Liver (tissue), 3 donors: ENCODE measurements at regions not wholly inside any gene's neighbourhood (a gene's known extent, or its start where the extent isn't known, plus 50 kb on each side); places are given as distances from the start of the nearest gene placed in this dataset.

ENCODE experiments used
- GABPA ChIP-seq, 2 donors: IDR thresholded peaks in 1 of 2; conservative IDR thresholded peaks in 1 of 2; 2 replicates each; pipeline ENCODE4 v1.6.1; 2016; ENCODE audit warnings: antibody characterized with exemption in 2 of 2, mild to moderate bottlenecking in 1 of 2, moderate library complexity in 1 of 2
- JUND ChIP-seq, 2 donors: IDR thresholded peaks; 2 replicates each; pipeline ENCODE4 v1.6.1; 2016; ENCODE audit warnings: antibody characterized with exemption in 2 of 2
- RAD21 ChIP-seq, 2 donors: IDR thresholded peaks; 2 replicates each; pipeline ENCODE4 v1.6.1; 2016; ENCODE audit warnings: antibody characterized with exemption in 2 of 2, mild to moderate bottlenecking in 2 of 2
- SP1 ChIP-seq: IDR thresholded peaks from 2 replicates; pipeline ENCODE4 v1.6.1; 2018; ENCODE audit warnings: antibody characterized with exemption, mild to moderate bottlenecking
- TAF1 ChIP-seq: conservative IDR thresholded peaks from 2 replicates; pipeline ENCODE4 v1.6.1; 2016; ENCODE audit warnings: antibody characterized with exemption, mild to moderate bottlenecking
- TF ChIP-seq, protein P1 (sequence below): fragments of 150-350 bp; IDR thresholded peaks from 2 replicates; pipeline ENCODE4 v1.5.1; 2017; ENCODE audit warnings: improper control_type of control experiment, low read depth, low read length; ENCODE audit not compliant: missing input control
- TF ChIP-seq, protein P2 (sequence below): IDR thresholded peaks from 2 replicates; pipeline ENCODE4 v1.6.1; 2016; ENCODE audit warnings: antibody characterized with exemption
- TF ChIP-seq, protein P3 (sequence below): IDR thresholded peaks from 2 replicates; pipeline ENCODE4 v1.6.1; 2016; ENCODE audit warnings: antibody characterized with exemption, mild to moderate bottlenecking
- donor health status: healthy.
- donor health status: healthy.

DNA sequence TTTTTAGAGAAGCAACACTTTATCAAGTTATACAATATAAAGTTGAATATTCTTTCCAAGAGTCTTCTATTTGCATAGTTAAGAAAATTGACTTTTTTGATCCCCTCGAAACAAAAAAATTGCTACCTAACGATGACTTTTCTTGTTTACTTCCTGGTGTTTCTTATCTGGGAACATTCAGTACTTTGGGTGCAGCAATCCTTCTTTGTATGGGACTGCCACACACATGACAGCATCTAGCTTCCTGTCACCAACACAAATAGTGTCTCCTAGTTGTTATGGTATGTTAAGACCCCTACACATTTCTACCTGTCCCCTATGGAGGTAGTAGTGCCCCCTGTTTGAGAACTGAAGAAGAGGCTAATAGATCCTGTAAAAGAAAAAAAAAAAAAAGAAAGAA lies 841.7 kb upstream of the FAT3 start:
- no peak for TF ChIP-seq TAF1
- no peak for TF ChIP-seq RAD21 (IDR thresholded peaks at IDR 0.05)
- TF ChIP-seq, protein P1, sequence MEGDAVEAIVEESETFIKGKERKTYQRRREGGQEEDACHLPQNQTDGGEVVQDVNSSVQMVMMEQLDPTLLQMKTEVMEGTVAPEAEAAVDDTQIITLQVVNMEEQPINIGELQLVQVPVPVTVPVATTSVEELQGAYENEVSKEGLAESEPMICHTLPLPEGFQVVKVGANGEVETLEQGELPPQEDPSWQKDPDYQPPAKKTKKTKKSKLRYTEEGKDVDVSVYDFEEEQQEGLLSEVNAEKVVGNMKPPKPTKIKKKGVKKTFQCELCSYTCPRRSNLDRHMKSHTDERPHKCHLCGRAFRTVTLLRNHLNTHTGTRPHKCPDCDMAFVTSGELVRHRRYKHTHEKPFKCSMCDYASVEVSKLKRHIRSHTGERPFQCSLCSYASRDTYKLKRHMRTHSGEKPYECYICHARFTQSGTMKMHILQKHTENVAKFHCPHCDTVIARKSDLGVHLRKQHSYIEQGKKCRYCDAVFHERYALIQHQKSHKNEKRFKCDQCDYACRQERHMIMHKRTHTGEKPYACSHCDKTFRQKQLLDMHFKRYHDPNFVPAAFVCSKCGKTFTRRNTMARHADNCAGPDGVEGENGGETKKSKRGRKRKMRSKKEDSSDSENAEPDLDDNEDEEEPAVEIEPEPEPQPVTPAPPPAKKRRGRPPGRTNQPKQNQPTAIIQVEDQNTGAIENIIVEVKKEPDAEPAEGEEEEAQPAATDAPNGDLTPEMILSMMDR, result no peak
- TF ChIP-seq, protein P2, sequence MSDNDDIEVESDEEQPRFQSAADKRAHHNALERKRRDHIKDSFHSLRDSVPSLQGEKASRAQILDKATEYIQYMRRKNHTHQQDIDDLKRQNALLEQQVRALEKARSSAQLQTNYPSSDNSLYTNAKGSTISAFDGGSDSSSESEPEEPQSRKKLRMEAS, result no peak
- TF ChIP-seq, protein P3, sequence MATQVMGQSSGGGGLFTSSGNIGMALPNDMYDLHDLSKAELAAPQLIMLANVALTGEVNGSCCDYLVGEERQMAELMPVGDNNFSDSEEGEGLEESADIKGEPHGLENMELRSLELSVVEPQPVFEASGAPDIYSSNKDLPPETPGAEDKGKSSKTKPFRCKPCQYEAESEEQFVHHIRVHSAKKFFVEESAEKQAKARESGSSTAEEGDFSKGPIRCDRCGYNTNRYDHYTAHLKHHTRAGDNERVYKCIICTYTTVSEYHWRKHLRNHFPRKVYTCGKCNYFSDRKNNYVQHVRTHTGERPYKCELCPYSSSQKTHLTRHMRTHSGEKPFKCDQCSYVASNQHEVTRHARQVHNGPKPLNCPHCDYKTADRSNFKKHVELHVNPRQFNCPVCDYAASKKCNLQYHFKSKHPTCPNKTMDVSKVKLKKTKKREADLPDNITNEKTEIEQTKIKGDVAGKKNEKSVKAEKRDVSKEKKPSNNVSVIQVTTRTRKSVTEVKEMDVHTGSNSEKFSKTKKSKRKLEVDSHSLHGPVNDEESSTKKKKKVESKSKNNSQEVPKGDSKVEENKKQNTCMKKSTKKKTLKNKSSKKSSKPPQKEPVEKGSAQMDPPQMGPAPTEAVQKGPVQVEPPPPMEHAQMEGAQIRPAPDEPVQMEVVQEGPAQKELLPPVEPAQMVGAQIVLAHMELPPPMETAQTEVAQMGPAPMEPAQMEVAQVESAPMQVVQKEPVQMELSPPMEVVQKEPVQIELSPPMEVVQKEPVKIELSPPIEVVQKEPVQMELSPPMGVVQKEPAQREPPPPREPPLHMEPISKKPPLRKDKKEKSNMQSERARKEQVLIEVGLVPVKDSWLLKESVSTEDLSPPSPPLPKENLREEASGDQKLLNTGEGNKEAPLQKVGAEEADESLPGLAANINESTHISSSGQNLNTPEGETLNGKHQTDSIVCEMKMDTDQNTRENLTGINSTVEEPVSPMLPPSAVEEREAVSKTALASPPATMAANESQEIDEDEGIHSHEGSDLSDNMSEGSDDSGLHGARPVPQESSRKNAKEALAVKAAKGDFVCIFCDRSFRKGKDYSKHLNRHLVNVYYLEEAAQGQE, result no peak
- no peak for TF ChIP-seq JUND (IDR thresholded peaks at IDR 0.05)
- no peak for TF ChIP-seq GABPA (IDR thresholded peaks at IDR 0.05 in 1 of 2, conservative IDR thresholded peaks at IDR 0.05 in 1 of 2)
- TF ChIP-seq SP1, result no peak
